CD4-positive, alpha-beta T cell (primary cell): ENCODE measurements at regions not wholly inside any gene's neighbourhood (a gene's known extent, or its start where the extent isn't known, plus 50 kb on each side); places are given as distances from the start of the nearest gene placed in this dataset.
"Not testable (repeated sequence)": the region's sequence is repeated elsewhere in the genome, so short reads cannot be mapped to it uniquely, and the experiment has no call there.

ENCODE experiments used
- ATAC-seq: fragments of 200-7000 bp; cut with Tn5 transposase; one replicate; pipeline ENCODE4 v1.10.0; 2022; ENCODE audit warnings: mild to moderate bottlenecking; ENCODE audit not compliant: poor library complexity
- CTCF ChIA-PET: fragments of 350-600 bp; sonication (Branson Sonifier 250); formaldehyde crosslinking; loops from one replicate; lab custom pipeline; 2021; ENCODE audit warnings: antibody characterized with exemption, inconsistent platforms; lab: Charles Lee
- POLR2A ChIA-PET: fragments of 350-600 bp; sonication (Branson Sonifier 250); formaldehyde crosslinking; loops from one replicate; lab custom pipeline; 2021; ENCODE audit warnings: antibody characterized with exemption, inconsistent platforms; lab: Charles Lee
- DNase-seq, 14 experiments: peaks; one replicate each; pipeline ENCODE4 v3.0.0-alpha.2; 2013 to 2020; ENCODE audit warnings: mixed read lengths in 2 of 14
- H3K27ac ChIP-seq, 2 donors: one replicate each; pipeline versions ENCODE4 v1.5.1 to v1.7.0; 2013; ENCODE audit warnings: low read length in 2 of 2, low read depth in 1 of 2, mild to moderate bottlenecking in 1 of 2
- H3K27me3 ChIP-seq, 2 experiments: 1 replicate in 1 of 2; 2 replicates in 1 of 2; pipeline versions ENCODE4 v1.6.1 to v1.7.0; 2013; ENCODE audit warnings: low read length in 2 of 2, control low read depth in 1 of 2, mild to moderate bottlenecking in 1 of 2, moderate library complexity in 1 of 2; ENCODE audit not compliant: insufficient read depth in 2 of 2, control insufficient read depth in 1 of 2
- H3K36me3 ChIP-seq: one replicate; pipeline ENCODE4 v1.6.1; 2013; ENCODE audit warnings: low read length, control low read depth; ENCODE audit not compliant: insufficient read depth
- H3K4me1 ChIP-seq: one replicate; pipeline ENCODE4 v1.6.1; 2013; ENCODE audit warnings: low read length, control low read depth; ENCODE audit not compliant: insufficient read depth
- H3K4me3 ChIP-seq: one replicate; pipeline ENCODE4 v1.5.1; 2013; ENCODE audit warnings: mild to moderate bottlenecking, low read length, moderate library complexity
- H3K9me3 ChIP-seq, 2 experiments: 1 replicate in 1 of 2; 2 replicates in 1 of 2; pipeline versions ENCODE4 v1.6.1 to v1.7.0; 2013; ENCODE audit warnings: low read length in 2 of 2, mild to moderate bottlenecking in 2 of 2, control low read depth in 1 of 2, moderate library complexity in 1 of 2; ENCODE audit not compliant: control insufficient read depth in 1 of 2, insufficient read depth in 1 of 2
- H3K27ac Mint-ChIP-seq: one replicate; pipeline ENCODE4 v1.8.0; 2020; ENCODE audit warnings: mixed read lengths
- H3K27me3 Mint-ChIP-seq: one replicate; pipeline ENCODE4 v1.8.0; 2021; ENCODE audit warnings: mixed read lengths
- H3K36me3 Mint-ChIP-seq: one replicate; pipeline ENCODE4 v1.8.0; 2021; ENCODE audit warnings: low read depth, mixed read lengths
- H3K4me1 Mint-ChIP-seq: one replicate; pipeline ENCODE4 v1.8.0; 2021; ENCODE audit warnings: low read depth, mixed read lengths
- H3K4me3 Mint-ChIP-seq: one replicate; pipeline ENCODE4 v1.8.0; 2020; ENCODE audit warnings: mild to moderate bottlenecking, mixed read lengths
- H3K9me3 Mint-ChIP-seq: one replicate; pipeline ENCODE4 v1.8.0; 2020; ENCODE audit warnings: mixed read lengths
- intact Hi-C, 2 experiments: fragments of 100-400 bp; cut with DNase I in 1 of 2; cut with micrococcal nuclease in 1 of 2; formaldehyde crosslinking; loops; one replicate each; pipeline versions ENCODE4 v1.15.1 to v1.9.0; 2023 to 2025; cut with DNase I, micrococcal nuclease
- TF ChIP-seq, protein P1 (sequence below): fragments of 200-600 bp; IDR thresholded peaks from one replicate; pipeline ENCODE4 v1.8.0; 2022; ENCODE audit warnings: antibody characterized with exemption, mild to moderate bottlenecking

DNA sequence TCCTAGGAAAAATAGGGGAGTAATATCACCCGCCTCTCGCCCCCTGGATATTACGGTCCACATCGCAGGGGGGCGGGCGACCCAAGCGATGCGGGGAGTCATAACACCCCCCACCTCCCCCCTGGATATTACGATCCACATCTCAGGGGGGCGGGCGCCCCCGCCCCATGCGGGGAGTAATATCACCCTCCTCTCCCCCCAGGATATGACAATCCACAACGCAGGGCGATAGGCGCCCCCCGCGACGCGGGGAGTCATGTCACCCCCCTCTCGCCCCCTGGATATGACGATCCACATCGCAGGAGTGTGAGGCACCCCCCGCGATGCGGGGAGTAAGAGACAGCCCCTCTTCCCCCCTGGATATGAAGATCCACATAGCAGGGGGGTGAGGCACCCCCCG lies 684.4 kb upstream of the PCDH9 start:
- ATAC-seq (no peak), DNase-seq (peak in 1 of 14 experiments; percentile 4)
- Mint-ChIP-seq H3K4me3 (no peak overlapping the region), H3K36me3 (no peaks in the 10 kb centered on the region), H3K27me3 (no peaks in the 10 kb centered on the region), H3K27ac (no peak overlapping the region), H3K4me1 (no peaks in the 10 kb centered on the region), H3K9me3 (peaks cover 13% of the 10 kb centered on the region)
- intact Hi-C loops, result no loop called here
- H3K27me3 ChIP-seq, result no peaks in the 10 kb centered on the region
- H3K9me3 ChIP-seq, result peaks cover 0 to 6% of the 10 kb centered on the region in 2 experiments
- TF ChIP-seq, protein P1, sequence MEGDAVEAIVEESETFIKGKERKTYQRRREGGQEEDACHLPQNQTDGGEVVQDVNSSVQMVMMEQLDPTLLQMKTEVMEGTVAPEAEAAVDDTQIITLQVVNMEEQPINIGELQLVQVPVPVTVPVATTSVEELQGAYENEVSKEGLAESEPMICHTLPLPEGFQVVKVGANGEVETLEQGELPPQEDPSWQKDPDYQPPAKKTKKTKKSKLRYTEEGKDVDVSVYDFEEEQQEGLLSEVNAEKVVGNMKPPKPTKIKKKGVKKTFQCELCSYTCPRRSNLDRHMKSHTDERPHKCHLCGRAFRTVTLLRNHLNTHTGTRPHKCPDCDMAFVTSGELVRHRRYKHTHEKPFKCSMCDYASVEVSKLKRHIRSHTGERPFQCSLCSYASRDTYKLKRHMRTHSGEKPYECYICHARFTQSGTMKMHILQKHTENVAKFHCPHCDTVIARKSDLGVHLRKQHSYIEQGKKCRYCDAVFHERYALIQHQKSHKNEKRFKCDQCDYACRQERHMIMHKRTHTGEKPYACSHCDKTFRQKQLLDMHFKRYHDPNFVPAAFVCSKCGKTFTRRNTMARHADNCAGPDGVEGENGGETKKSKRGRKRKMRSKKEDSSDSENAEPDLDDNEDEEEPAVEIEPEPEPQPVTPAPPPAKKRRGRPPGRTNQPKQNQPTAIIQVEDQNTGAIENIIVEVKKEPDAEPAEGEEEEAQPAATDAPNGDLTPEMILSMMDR, result no peak
- no peaks in the 10 kb centered on the region for H3K36me3 ChIP-seq
- H3K4me3 ChIP-seq, result no peak overlapping the region
- CTCF ChIA-PET, result no interaction called here
- POLR2A ChIA-PET, result no interaction called here
- no peaks in the 10 kb centered on the region for H3K4me1 ChIP-seq
- no peak overlapping the region for H3K27ac ChIP-seq

DNA sequence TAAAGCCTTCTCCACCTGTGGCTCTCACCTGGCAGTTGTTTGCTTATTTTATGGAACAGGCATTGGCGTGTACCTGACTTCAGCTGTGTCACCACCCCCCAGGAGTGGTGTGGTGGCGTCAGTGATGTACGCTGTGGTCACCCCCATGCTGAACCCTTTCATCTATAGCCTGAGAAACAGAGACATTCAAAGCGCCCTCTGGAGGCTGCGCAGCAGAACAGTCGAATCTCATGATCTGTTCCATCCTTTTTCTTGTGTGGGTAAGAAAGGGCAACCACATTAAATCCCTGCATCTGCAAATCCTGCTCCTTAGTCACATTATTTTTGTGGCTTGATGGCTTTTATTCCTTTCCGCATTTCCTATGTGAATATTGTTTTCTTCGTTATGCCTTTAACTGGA lies 672.8 kb upstream of the PCDH9 start:
- H3K27me3 Mint-ChIP-seq, H3K4me3 Mint-ChIP-seq, ATAC-seq, H3K27ac Mint-ChIP-seq, H3K4me1 ChIP-seq, H3K27ac ChIP-seq, H3K27me3 ChIP-seq, POLR2A ChIA-PET, DNase-seq, H3K4me3 ChIP-seq, H3K36me3 Mint-ChIP-seq, H3K36me3 ChIP-seq, H3K4me1 Mint-ChIP-seq, intact Hi-C loops, CTCF ChIA-PET: not testable (repeated sequence)
- H3K9me3 ChIP-seq, result peaks cover 0 to 22% of the 10 kb centered on the region in 2 experiments
- peaks cover 14% of the 10 kb centered on the region for H3K9me3 Mint-ChIP-seq

DNA sequence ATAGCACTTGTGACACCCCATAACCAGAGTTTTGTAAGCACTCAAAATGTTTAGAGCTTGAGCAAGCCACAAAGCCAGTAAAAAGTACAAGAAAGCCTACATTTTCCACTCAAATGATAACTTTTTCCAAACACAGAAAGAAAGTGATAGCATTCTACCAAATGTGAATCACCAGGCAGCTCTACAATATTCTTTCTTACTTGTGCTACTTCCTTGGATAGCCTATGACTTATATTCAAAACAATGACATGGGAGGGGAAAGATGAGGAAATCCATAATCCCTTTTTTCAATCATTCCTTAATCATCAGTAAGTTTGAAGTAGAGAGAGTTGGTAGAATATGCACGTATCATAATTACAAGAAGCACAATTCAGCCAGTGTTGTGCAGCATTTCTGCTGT lies 650.8 kb upstream of the PCDH9 start:
- H3K27ac Mint-ChIP-seq, result no peak overlapping the region
- no peaks in the 10 kb centered on the region for H3K27me3 Mint-ChIP-seq
- no peaks in the 10 kb centered on the region for H3K36me3 ChIP-seq
- no peaks in the 10 kb centered on the region for H3K4me1 ChIP-seq
- H3K9me3 ChIP-seq, result peaks cover 0 to 20% of the 10 kb centered on the region in 2 experiments
- no peak for ATAC-seq
- intact Hi-C loops, result no loop called here
- H3K36me3 Mint-ChIP-seq, result no peaks in the 10 kb centered on the region
- no peaks in the 10 kb centered on the region for H3K27me3 ChIP-seq
- H3K27ac ChIP-seq, result no peak overlapping the region
- ChIA-PET POLR2A (no interaction called here), CTCF (no interaction called here)
- H3K9me3 Mint-ChIP-seq, result no peaks in the 10 kb centered on the region
- TF ChIP-seq, protein P1, result no peak
- no peak for DNase-seq
- no peak overlapping the region for H3K4me3 ChIP-seq
- H3K4me3 Mint-ChIP-seq, result no peak overlapping the region
- H3K4me1 Mint-ChIP-seq, result no peaks in the 10 kb centered on the region

DNA sequence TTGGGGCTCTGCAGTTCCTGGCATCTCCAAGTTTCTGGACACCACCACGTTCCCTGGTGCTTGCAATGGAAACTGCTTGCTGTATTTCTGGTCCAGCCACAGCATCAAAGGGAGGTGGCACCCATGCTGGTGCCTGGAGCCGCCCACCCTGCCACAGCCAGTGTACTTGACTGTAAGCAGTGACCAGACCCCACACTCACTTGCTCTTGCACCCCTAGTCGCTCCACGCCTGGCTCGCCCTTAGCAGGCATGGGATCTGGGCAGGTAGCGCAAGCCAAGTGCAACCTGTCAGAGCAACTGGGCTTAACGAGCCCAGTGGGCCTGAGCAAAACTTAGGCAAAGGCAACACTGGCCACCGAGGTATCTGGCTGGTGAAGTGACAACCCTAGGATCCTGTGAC lies 648.2 kb upstream of the PCDH9 start:
- TF ChIP-seq, protein P1, result no peak
- Histone ChIP-seq H3K36me3 (no peaks in the 10 kb centered on the region), H3K27ac (no peak overlapping the region), H3K27me3 (no peaks in the 10 kb centered on the region), H3K4me3 (no peak overlapping the region), H3K9me3 (peaks cover 0 to 20% of the 10 kb centered on the region in 2 experiments), H3K4me1 (no peaks in the 10 kb centered on the region)
- intact Hi-C loops, result no loop called here
- POLR2A ChIA-PET, result no interaction called here
- DNase-seq (no peak), ATAC-seq (no peak)
- H3K27ac Mint-ChIP-seq, result no peak overlapping the region
- no peak overlapping the region for H3K4me3 Mint-ChIP-seq
- no peaks in the 10 kb centered on the region for H3K36me3 Mint-ChIP-seq
- no peaks in the 10 kb centered on the region for H3K9me3 Mint-ChIP-seq
- CTCF ChIA-PET, result no interaction called here
- H3K4me1 Mint-ChIP-seq, result no peaks in the 10 kb centered on the region
- H3K27me3 Mint-ChIP-seq, result no peaks in the 10 kb centered on the region
